ENCODE measurements at regions not wholly inside any gene's neighbourhood (a gene's known extent, or its start where the extent isn't known, plus 50 kb on each side); places are given as distances from the start of the nearest gene placed in this dataset.

DNA sequence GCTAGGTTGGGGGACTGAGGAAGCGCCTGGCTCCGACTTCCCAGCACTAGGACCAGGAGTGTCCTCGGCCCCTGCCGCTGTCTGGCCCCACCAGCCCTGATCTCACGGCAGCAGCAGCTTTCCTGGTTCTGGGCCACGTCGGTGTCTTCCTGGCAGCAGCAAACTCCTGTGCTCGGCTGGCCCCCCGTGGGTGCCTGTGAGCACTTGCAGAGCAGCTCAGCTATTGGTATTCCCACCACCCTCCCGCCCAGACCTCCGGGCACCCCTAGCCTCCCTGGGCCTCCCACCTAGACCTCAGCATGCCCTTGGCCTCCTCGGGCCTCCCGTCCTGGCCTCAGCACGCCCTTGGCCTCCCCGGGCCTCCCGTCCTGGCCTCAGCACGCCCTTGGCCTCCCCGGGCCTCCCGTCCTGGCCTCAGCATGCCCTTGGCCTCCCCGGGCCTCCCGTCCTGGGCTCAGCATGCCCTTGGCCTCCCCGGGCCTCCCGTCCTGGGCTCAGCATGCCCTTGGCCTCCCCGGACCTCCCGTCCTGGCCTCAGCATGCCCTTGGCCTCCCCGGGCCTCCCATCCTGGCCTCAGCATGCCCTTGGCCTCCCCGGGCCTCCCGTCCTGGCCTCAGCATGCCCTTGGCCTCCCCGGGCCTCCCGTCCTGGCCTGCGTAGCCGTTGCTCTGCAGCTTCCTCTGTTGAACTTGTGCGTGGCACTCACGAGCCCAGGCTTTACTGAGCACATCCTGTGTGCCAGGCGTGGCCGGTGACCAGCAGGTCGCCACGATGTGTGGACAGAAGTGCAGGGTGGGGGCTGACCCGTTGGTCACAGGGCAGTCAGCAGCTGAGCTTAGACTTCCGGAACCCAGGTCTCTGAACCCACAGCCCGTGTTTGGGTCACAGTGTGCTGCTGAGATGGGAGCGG is 51.8 kb upstream of the ACSF3 start:
- no peak overlapping the region for H3K4me3 ChIP-seq (ENCODE audit: low read depth, low read length)
- no peaks in the 10 kb centered on the region for H3K4me1 ChIP-seq (ENCODE audit: control insufficient read depth, insufficient read depth, low read length)
- H3K27ac ChIP-seq (ENCODE audit: extremely low read depth, low read depth, low read length): no peak overlapping the region
- TF ChIP-seq ZNF335 (tag by site-specific recombination; conservative IDR thresholded peaks at IDR 0.05) (no peak), ZNF571 (tag by site-specific recombination; IDR thresholded peaks at IDR 0.05) (no peak), ZNF549 (tag by site-specific recombination; IDR thresholded peaks at IDR 0.05) (no peak), ZNF670 (tag by site-specific recombination; IDR thresholded peaks at IDR 0.05; ENCODE audit: low read depth) (no peak), ZNF324 (tag by site-specific recombination; IDR thresholded peaks at IDR 0.05) (no peak), ZBTB48 (tag by site-specific recombination; IDR thresholded peaks at IDR 0.05) (no peak), ZNF654 (tag by site-specific recombination; IDR thresholded peaks at IDR 0.05; ENCODE audit: low read depth) (no peak), ZNF155 (tag by site-specific recombination; IDR thresholded peaks at IDR 0.05) (no peak), ZNF776 (tag by site-specific recombination; IDR thresholded peaks at IDR 0.05; ENCODE audit: borderline replicate concordance) (no peak), KLF8 (tag by site-specific recombination; IDR thresholded peaks at IDR 0.05) (no peak), ZNF626 (tag by site-specific recombination; IDR thresholded peaks at IDR 0.05) (no peak), REPIN1 (tag by site-specific recombination; IDR thresholded peaks at IDR 0.05; ENCODE audit: low read depth) (no peak), KLF16 (tag by site-specific recombination; IDR thresholded peaks at IDR 0.05) (no peak)
- TF ChIP-seq, protein P1, sequence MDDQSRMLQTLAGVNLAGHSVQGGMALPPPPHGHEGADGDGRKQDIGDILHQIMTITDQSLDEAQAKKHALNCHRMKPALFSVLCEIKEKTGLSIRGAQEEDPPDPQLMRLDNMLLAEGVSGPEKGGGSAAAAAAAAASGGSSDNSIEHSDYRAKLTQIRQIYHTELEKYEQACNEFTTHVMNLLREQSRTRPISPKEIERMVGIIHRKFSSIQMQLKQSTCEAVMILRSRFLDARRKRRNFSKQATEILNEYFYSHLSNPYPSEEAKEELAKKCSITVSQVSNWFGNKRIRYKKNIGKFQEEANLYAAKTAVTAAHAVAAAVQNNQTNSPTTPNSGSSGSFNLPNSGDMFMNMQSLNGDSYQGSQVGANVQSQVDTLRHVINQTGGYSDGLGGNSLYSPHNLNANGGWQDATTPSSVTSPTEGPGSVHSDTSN (CRISPR knock-in tag; IDR thresholded peaks at IDR 0.05): no peak
- TF ChIP-seq, protein P2, sequence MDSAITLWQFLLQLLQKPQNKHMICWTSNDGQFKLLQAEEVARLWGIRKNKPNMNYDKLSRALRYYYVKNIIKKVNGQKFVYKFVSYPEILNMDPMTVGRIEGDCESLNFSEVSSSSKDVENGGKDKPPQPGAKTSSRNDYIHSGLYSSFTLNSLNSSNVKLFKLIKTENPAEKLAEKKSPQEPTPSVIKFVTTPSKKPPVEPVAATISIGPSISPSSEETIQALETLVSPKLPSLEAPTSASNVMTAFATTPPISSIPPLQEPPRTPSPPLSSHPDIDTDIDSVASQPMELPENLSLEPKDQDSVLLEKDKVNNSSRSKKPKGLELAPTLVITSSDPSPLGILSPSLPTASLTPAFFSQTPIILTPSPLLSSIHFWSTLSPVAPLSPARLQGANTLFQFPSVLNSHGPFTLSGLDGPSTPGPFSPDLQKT (IDR thresholded peaks at IDR 0.05; ENCODE audit: borderline replicate concordance, low read depth, low read length): no peak
- TF ChIP-seq, protein P3, sequence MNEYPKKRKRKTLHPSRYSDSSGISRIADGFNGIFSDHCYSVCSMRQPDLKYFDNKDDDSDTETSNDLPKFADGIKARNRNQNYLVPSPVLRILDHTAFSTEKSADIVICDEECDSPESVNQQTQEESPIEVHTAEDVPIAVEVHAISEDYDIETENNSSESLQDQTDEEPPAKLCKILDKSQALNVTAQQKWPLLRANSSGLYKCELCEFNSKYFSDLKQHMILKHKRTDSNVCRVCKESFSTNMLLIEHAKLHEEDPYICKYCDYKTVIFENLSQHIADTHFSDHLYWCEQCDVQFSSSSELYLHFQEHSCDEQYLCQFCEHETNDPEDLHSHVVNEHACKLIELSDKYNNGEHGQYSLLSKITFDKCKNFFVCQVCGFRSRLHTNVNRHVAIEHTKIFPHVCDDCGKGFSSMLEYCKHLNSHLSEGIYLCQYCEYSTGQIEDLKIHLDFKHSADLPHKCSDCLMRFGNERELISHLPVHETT (tag by site-specific recombination; IDR thresholded peaks at IDR 0.05): no peak
- H3K9me3 ChIP-seq (ENCODE audit: control insufficient read depth, insufficient read depth, low read depth, low read length): no peaks in the 10 kb centered on the region
- POLR2A ChIA-PET: no interaction called here
- CTCF ChIA-PET: no interaction called here
- no peaks in the 10 kb centered on the region for H3K36me3 ChIP-seq (ENCODE audit: control insufficient read depth in 2 of 2, insufficient read depth in 1 of 2, low read length in 2 of 2)

DNA sequence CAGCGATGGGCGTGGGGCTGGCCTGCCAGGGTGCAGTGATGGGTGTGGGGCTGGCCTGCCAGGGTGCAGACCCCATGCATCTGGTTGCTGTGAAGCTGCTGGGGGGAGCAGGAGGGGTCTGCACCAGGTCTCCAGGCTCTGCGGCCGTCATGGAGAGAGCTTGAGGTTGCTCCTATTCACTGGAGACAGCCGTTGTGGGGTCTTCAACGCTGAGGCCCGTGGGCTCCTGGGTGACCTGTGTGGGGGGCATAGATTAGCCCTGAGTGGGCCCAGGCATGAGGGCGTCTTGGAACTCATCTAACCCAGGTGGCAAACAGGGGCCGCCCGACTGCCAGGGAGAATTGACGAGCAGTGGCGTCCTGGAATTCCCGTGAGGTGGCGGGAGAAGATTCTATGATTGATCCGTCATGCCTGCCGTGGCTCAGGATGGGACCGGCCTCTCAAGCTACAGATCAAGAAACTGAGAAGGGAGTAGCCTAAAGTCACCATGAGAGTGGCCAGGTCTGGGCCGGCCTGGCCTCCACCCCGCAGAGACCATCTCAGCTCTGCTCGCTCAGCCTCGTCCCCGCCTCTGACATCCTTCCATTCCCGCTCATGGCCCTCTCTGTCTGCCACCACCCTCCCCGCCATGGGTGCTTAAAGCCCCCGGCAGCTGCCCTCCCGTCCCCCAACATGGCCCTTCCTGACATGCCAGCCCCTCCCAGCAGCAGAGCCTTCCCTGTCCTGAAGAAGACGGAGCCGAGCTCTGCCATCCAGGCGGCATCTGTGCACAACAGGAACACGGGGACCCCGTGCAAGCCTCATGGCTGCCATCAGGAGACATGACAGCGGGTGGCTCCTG is 50.7 kb upstream of the ACSF3 start:
- CTCF ChIA-PET: no interaction called here
- Histone ChIP-seq H3K36me3 (ENCODE audit: control insufficient read depth in 2 of 2, insufficient read depth in 1 of 2, low read length in 2 of 2) (no peaks in the 10 kb centered on the region), H3K4me1 (ENCODE audit: control insufficient read depth, insufficient read depth, low read length) (no peaks in the 10 kb centered on the region), H3K27ac (ENCODE audit: extremely low read depth, low read depth, low read length) (no peak overlapping the region), H3K9me3 (ENCODE audit: control insufficient read depth, insufficient read depth, low read depth, low read length) (no peaks in the 10 kb centered on the region), H3K4me3 (ENCODE audit: low read depth, low read length) (no peak overlapping the region)
- TF ChIP-seq ZBTB20 (tag by site-specific recombination; IDR thresholded peaks at IDR 0.05) (no peak), ZNF747 (tag by site-specific recombination; IDR thresholded peaks at IDR 0.05) (no peak), ZNF707 (tag by site-specific recombination; IDR thresholded peaks at IDR 0.05) (no peak), IKZF3 (tag by site-specific recombination; IDR thresholded peaks at IDR 0.05) (no peak)
- TF ChIP-seq, protein P4, sequence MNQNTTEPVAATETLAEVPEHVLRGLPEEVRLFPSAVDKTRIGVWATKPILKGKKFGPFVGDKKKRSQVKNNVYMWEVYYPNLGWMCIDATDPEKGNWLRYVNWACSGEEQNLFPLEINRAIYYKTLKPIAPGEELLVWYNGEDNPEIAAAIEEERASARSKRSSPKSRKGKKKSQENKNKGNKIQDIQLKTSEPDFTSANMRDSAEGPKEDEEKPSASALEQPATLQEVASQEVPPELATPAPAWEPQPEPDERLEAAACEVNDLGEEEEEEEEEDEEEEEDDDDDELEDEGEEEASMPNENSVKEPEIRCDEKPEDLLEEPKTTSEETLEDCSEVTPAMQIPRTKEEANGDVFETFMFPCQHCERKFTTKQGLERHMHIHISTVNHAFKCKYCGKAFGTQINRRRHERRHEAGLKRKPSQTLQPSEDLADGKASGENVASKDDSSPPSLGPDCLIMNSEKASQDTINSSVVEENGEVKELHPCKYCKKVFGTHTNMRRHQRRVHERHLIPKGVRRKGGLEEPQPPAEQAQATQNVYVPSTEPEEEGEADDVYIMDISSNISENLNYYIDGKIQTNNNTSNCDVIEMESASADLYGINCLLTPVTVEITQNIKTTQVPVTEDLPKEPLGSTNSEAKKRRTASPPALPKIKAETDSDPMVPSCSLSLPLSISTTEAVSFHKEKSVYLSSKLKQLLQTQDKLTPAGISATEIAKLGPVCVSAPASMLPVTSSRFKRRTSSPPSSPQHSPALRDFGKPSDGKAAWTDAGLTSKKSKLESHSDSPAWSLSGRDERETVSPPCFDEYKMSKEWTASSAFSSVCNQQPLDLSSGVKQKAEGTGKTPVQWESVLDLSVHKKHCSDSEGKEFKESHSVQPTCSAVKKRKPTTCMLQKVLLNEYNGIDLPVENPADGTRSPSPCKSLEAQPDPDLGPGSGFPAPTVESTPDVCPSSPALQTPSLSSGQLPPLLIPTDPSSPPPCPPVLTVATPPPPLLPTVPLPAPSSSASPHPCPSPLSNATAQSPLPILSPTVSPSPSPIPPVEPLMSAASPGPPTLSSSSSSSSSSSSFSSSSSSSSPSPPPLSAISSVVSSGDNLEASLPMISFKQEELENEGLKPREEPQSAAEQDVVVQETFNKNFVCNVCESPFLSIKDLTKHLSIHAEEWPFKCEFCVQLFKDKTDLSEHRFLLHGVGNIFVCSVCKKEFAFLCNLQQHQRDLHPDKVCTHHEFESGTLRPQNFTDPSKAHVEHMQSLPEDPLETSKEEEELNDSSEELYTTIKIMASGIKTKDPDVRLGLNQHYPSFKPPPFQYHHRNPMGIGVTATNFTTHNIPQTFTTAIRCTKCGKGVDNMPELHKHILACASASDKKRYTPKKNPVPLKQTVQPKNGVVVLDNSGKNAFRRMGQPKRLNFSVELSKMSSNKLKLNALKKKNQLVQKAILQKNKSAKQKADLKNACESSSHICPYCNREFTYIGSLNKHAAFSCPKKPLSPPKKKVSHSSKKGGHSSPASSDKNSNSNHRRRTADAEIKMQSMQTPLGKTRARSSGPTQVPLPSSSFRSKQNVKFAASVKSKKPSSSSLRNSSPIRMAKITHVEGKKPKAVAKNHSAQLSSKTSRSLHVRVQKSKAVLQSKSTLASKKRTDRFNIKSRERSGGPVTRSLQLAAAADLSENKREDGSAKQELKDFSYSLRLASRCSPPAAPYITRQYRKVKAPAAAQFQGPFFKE (tag by site-specific recombination; IDR thresholded peaks at IDR 0.05; ENCODE audit: borderline replicate concordance): no peak
- POLR2A ChIA-PET: no interaction called here
